ENCODE measurements at regions not wholly inside any gene's neighbourhood (a gene's known extent, or its start where the extent isn't known, plus 50 kb on each side); places are given as distances from the start of the nearest gene placed in this dataset.
A peak's percentile ranks its signal among the peaks of the same experiment; 100 is the strongest.

DNA sequence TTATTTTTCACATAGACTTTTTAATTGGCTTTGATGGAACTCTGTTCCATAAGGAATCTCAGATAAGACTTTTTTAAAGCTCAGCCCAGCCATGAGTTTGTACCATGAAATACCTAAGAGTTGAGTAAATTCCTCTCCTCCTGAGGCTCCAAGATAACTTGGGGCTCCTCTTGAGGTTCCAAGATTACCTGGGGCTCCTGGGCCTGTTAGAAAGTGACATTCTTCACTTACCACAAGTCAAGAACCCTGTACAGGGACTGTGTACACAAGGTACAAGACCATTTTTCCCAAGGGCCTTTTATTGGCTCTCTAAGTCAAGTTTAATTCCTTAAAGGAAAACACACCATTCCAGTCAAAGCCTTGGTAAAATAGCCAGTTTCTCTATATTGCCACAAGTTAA is 111.3 kb upstream of the PRR20G start:
- Mint-ChIP-seq H3K4me3 (no peak overlapping the region), H3K4me1 (peaks cover 16% of the 10 kb centered on the region), H3K36me3 (ENCODE audit: low read depth) (no peaks in the 10 kb centered on the region), H3K27ac (no peak overlapping the region), H3K9me3 (peaks cover 15% of the 10 kb centered on the region), H3K27me3 (ENCODE audit: insufficient read depth) (peaks cover 4% of the 10 kb centered on the region)
- DNase-seq, result no peak
- H3K27ac ChIP-seq (ENCODE audit: low read depth, low read length), result no peak overlapping the region
- peaks cover 18% of the 10 kb centered on the region for H3K9me3 ChIP-seq (ENCODE audit: control insufficient read depth, low read length)
- no peaks in the 10 kb centered on the region for H3K36me3 ChIP-seq (ENCODE audit: control insufficient read depth, insufficient read depth, low read length)
- no peak overlapping the region for H3K9ac ChIP-seq (ENCODE audit: extremely low read depth, low read length, poor library complexity, severe bottlenecking)
- no peaks in the 10 kb centered on the region for H3K27me3 ChIP-seq (ENCODE audit: control insufficient read depth, insufficient read depth, low read length, poor library complexity, severe bottlenecking)
- no peak overlapping the region for H3K4me3 ChIP-seq (ENCODE audit: low read length)
- TF ChIP-seq CTCF (conservative IDR thresholded peaks at IDR 0.05), result no peak
- H3K4me1 ChIP-seq (ENCODE audit: control insufficient read depth, insufficient read depth, low read length), result peaks cover 11% of the 10 kb centered on the region

DNA sequence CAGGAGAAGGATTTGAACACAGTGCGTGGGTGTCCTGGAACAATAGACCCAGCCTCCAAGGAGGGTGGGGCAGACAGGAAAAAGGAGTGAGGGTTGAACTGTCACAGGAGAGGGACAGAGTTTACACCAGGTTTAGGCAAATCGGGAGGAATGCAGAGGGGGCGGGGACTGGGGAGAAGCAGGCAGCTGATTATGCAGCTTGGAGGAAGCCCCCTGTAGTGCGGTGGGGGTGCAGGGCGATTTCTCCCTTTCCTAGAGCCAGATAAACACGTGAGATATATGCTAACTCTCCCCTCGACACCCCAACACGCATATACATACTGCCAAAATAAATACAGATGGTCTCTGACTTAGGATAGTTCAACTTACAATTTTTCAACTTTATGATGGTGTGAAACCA is 108.6 kb upstream of the PRR20G start:
- H3K9me3 Mint-ChIP-seq, result peaks cover 15% of the 10 kb centered on the region
- peak; percentile 91 for DNase-seq
- no peak for TF ChIP-seq CTCF (conservative IDR thresholded peaks at IDR 0.05)
- peaks cover 16% of the 10 kb centered on the region for H3K4me1 Mint-ChIP-seq
- Histone ChIP-seq H3K27me3 (ENCODE audit: control insufficient read depth, insufficient read depth, low read length, poor library complexity, severe bottlenecking) (no peaks in the 10 kb centered on the region), H3K9ac (ENCODE audit: extremely low read depth, low read length, poor library complexity, severe bottlenecking) (no peak overlapping the region), H3K36me3 (ENCODE audit: control insufficient read depth, insufficient read depth, low read length) (no peaks in the 10 kb centered on the region), H3K9me3 (ENCODE audit: control insufficient read depth, low read length) (peaks cover 18% of the 10 kb centered on the region), H3K4me3 (ENCODE audit: low read length) (no peak overlapping the region), H3K4me1 (ENCODE audit: control insufficient read depth, insufficient read depth, low read length) (peaks cover 11% of the 10 kb centered on the region), H3K27ac (ENCODE audit: low read depth, low read length) (no peak overlapping the region)
- 20 to 32% methylated on average over 6 to 8 of the region's 8 CpGs for WGBS, 2 experiments (ENCODE audit: insufficient coverage in 1 of 2, insufficient read length in 1 of 2)
- H3K4me3 Mint-ChIP-seq, result no peak overlapping the region
- H3K27me3 Mint-ChIP-seq (ENCODE audit: insufficient read depth), result peaks cover 7% of the 10 kb centered on the region
- no peaks in the 10 kb centered on the region for H3K36me3 Mint-ChIP-seq (ENCODE audit: low read depth)
- peak overlapping the region; percentile 56 for H3K27ac Mint-ChIP-seq

DNA sequence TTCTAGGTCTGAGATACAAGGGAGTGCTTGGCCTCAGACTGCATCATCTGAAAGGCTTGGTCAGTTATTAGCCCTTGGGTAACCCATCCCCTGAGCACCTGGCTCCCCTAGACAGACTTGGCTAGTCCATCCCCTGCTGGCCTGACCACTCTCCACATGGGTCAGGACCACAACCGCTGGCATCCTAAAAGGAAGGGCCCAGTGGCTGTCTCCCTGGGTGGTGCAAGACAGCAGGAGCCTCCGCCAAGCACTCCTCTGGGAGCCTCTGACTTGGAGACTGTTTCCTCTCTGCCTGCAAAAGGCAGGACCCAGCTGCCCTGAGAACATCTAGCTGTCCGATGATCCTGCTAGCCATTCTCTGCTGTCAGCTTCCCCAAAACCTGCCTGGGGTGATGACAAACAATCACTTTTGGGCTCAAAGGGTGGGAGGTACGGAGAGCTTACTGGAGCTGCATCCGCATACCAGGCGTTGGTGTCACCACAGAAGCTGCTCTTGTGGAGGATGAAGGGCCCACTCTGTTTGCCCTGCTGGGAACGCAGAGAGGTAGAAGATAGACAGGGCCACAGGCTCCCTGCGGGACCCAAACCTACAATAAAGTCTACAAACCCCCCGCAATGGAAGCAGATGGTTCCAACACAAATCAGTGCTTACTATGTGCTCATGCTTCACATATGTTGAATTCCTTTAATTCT is 108.0 kb upstream of the PRR20G start:
- WGBS, 2 experiments (ENCODE audit: insufficient coverage in 1 of 2, insufficient read length in 1 of 2), result 65 to 67% methylated on average over 6 to 9 of the region's 9 CpGs
- H3K4me1 ChIP-seq (ENCODE audit: control insufficient read depth, insufficient read depth, low read length), result peaks cover 11% of the 10 kb centered on the region
- H3K27ac ChIP-seq (ENCODE audit: low read depth, low read length), result no peak overlapping the region
- H3K4me3 ChIP-seq (ENCODE audit: low read length), result no peak overlapping the region
- Mint-ChIP-seq H3K36me3 (ENCODE audit: low read depth) (no peaks in the 10 kb centered on the region), H3K9me3 (peaks cover 15% of the 10 kb centered on the region), H3K4me3 (no peak overlapping the region), H3K4me1 (peaks cover 14% of the 10 kb centered on the region), H3K27ac (no peak overlapping the region), H3K27me3 (ENCODE audit: insufficient read depth) (peaks cover 7% of the 10 kb centered on the region)
- no peak for TF ChIP-seq CTCF (conservative IDR thresholded peaks at IDR 0.05)
- no peak overlapping the region for H3K9ac ChIP-seq (ENCODE audit: extremely low read depth, low read length, poor library complexity, severe bottlenecking)
- H3K36me3 ChIP-seq (ENCODE audit: control insufficient read depth, insufficient read depth, low read length), result no peaks in the 10 kb centered on the region
- peak; percentile 65 for DNase-seq
- H3K27me3 ChIP-seq (ENCODE audit: control insufficient read depth, insufficient read depth, low read length, poor library complexity, severe bottlenecking), result no peaks in the 10 kb centered on the region
- peaks cover 18% of the 10 kb centered on the region for H3K9me3 ChIP-seq (ENCODE audit: control insufficient read depth, low read length)
